HG03354 (cell line): ENCODE measurements at regions not wholly inside any gene's neighbourhood (a gene's known extent, or its start where the extent isn't known, plus 50 kb on each side); places are given as distances from the start of the nearest gene placed in this dataset.

ENCODE experiments used
- ATAC-seq: cut with Tn5 transposase; IDR thresholded peaks from one replicate; pipeline ENCODE4 v1.9.1; 2021; ENCODE audit warnings: mild to moderate bottlenecking; ENCODE audit not compliant: unreplicated experiment, poor library complexity, severe bottlenecking

DNA sequence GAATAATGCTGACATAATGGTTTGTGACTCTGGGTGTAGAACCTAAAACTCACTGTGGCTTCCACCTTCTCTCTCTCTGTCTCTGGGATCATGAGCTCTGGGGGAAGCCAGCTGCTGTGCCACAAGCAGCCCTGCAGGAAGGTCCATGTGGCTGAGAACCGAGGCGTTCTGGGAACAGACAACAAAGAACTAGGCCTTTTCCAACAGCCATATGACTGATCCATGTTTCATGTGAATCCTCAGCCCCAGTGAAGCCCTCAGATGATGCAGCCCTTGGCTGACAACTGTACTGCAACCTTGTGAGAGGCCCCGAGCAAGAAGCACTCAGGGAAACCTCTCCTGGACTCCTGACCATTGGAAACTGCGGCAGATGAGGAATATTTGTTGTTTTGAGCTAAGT, 56.6 kb downstream of the HLA-G start:
- ATAC-seq, result no peak

DNA sequence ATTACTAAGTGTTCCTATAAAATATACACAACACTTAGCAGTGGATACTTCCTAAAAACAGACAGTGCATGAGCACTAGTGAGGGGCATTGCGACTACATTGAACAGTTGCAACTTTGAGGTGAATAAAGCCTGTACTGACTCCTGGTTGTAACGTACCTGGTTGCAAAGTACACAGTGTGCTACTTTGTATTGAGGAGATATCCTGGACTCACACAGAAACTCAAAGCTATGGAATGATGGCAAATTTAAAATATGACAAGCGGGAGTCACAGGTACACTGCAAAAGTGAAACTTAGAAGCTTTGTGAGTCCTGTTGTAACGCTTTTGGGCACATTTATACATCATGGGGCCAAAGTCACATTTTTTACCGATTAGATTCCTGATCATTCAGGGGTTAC, 55.6 kb upstream of the HLA-A start:
- no peak for ATAC-seq

DNA sequence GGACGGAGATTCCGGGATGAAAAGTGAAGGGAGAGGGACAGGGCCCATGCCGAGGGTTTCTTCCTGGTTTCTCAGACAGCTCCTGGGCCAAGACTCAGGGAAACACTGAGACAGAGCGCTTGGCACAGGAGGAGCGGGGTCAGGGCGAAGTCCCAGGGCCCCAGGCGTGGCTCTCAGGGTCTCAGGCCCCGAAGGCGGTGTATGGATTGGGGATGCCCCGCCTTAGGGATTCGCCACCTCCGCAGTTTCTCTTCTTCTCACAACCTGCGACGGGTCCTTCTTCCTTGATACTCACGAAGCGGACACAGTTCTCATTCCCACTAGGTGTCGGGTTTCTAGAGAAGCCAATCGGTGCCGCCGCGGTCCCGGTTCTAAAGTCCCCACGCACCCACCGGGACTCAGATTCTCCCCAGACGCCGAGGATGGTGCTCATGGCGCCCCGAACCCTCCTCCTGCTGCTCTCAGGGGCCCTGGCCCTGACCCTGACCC, 55.0 kb upstream of the HLA-A start:
- peak; percentile 24 for ATAC-seq

DNA sequence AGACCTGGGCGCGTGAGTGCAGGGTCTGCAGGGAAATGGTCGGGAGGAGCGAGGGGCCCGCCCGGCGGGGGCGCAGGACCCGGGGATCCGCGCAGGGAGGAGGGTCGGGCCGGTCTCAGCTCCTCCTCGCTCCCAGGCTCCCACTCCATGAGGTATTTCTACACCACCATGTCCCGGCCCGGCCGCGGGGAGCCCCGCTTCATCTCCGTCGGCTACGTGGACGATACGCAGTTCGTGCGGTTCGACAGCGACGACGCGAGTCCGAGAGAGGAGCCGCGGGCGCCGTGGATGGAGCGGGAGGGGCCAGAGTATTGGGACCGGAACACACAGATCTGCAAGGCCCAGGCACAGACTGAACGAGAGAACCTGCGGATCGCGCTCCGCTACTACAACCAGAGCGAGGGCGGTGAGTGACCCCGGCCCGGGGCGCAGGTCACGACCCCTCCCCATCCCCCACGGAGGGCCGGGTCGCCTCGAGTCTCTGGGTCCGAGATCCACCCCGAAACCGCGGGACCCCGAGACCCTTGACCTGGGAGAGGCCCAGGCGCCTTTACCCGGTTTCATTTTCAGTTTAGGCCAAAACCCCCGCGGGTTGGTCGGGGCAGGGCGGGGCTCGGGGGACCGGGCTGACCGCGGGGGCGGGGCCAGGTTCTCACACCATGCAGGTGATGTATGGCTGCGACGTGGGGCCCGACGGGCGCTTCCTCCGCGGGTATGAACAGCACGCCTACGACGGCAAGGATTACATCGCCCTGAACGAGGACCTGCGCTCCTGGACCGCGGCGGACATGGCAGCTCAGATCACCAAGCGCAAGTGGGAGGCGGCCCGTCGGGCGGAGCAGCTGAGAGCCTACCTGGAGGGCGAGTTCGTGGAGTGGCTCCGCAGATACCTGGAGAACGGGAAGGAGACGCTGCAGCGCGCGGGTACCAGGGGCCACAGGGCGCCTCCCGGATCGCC, 54.2 kb upstream of the HLA-A start:
- ATAC-seq, result peak; percentile 84
